ENCODE measurements at regions not wholly inside any gene's neighbourhood (a gene's known extent, or its start where the extent isn't known, plus 50 kb on each side); places are given as distances from the start of the nearest gene placed in this dataset.

GRCh38 chr10:78375854-78376785 is 342.5 kb downstream of the RPS24 start:
- TF ChIP-seq, protein P1, sequence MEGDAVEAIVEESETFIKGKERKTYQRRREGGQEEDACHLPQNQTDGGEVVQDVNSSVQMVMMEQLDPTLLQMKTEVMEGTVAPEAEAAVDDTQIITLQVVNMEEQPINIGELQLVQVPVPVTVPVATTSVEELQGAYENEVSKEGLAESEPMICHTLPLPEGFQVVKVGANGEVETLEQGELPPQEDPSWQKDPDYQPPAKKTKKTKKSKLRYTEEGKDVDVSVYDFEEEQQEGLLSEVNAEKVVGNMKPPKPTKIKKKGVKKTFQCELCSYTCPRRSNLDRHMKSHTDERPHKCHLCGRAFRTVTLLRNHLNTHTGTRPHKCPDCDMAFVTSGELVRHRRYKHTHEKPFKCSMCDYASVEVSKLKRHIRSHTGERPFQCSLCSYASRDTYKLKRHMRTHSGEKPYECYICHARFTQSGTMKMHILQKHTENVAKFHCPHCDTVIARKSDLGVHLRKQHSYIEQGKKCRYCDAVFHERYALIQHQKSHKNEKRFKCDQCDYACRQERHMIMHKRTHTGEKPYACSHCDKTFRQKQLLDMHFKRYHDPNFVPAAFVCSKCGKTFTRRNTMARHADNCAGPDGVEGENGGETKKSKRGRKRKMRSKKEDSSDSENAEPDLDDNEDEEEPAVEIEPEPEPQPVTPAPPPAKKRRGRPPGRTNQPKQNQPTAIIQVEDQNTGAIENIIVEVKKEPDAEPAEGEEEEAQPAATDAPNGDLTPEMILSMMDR (conservative IDR thresholded peaks at IDR 0.05; ENCODE audit: low read depth, low read length), result no peak
- no peak for TF ChIP-seq EZH2 (IDR thresholded peaks at IDR 0.05; ENCODE audit: borderline replicate concordance, low read depth, low read length, poor library complexity, severe bottlenecking)
